Cardiac fibroblast (primary cell): ENCODE measurements at regions not wholly inside any gene's neighbourhood (a gene's known extent, or its start where the extent isn't known, plus 50 kb on each side); places are given as distances from the start of the nearest gene placed in this dataset.

Experiments
- DNase-seq, 2 donors: peaks; one replicate each; pipeline versions ENCODE4 v3.0.0 to v3.0.0-alpha.2; 2010; ENCODE audit warnings: low read depth in 2 of 2
- H3K4me3 ChIP-seq, 2 donors: replicated peaks in 1 of 2; 1 replicate in 1 of 2; 2 replicates in 1 of 2; pipeline ENCODE4 v1.5.1; 2011; ENCODE audit warnings: low read depth in 2 of 2, low read length in 2 of 2, mild to moderate bottlenecking in 2 of 2, moderate library complexity in 1 of 2
- TF ChIP-seq, protein P1 (sequence below): IDR thresholded peaks from one replicate; pipeline ENCODE4 v1.5.1; 2011; ENCODE audit warnings: low read depth, mild to moderate bottlenecking, low read length, inconsistent platforms

DNA sequence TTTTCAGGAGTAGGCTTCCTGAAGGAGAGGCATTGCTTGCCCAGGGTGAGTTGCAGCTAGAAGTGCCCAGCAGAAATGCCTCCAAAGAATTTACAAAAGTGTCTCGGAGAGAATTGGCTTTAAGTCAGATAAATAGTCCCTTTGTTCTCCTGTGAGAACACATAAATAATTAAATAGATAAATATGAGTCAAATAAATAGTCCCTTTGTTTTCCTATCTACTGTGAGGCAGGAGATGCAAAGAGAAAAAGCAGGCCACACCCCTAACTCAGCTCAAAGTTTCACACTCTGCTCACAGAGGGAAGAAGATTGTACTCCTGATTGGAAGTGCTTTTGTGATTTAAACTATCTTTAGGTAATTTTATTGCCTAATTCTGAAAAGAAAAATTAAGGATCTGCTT, 180.7 kb upstream of the PRSS16 start:
- DNase-seq, result no peak
- TF ChIP-seq, protein P1, sequence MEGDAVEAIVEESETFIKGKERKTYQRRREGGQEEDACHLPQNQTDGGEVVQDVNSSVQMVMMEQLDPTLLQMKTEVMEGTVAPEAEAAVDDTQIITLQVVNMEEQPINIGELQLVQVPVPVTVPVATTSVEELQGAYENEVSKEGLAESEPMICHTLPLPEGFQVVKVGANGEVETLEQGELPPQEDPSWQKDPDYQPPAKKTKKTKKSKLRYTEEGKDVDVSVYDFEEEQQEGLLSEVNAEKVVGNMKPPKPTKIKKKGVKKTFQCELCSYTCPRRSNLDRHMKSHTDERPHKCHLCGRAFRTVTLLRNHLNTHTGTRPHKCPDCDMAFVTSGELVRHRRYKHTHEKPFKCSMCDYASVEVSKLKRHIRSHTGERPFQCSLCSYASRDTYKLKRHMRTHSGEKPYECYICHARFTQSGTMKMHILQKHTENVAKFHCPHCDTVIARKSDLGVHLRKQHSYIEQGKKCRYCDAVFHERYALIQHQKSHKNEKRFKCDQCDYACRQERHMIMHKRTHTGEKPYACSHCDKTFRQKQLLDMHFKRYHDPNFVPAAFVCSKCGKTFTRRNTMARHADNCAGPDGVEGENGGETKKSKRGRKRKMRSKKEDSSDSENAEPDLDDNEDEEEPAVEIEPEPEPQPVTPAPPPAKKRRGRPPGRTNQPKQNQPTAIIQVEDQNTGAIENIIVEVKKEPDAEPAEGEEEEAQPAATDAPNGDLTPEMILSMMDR, result no peak
- no peak overlapping the region for H3K4me3 ChIP-seq

DNA sequence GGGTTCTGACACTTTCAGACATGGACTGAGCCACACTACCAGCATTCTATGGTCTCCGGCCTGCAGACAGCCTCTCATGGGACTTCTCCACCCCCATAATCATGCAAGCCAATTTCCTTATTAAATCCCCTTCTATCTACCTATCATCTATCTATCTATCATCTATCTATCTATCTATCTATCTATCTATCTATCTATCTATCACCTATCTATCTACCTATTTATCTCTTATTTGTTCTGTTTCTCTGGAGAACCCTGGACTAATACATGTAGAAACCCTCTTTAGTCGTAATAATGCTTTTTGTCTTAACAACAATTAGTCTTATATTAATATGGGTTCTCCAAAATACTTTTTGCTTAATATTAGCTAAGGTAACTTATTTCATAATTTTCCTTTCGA, 174.1 kb upstream of the PRSS16 start:
- TF ChIP-seq, protein P1, result no peak
- DNase-seq, result no peak
- no peak overlapping the region for H3K4me3 ChIP-seq

DNA sequence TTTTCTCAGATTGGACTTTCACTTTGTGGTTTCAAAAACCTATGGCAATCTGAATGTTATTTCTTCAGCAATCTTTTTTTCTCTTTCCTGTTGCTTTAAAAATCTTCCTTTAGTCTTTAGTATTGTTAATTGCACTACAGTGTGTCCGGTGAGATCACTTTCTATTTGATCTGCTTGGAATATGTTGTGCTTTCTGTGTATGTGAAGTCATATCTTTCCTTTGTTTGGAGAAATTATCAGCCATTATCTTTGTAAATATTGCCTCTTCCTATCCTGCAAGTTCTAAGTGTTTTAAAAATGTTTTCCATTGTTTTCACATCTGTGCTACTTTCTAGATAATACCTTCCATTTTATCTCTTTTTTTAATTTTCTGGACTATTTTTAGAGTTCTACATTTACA, 171.4 kb upstream of the PRSS16 start:
- no peak for DNase-seq
- TF ChIP-seq, protein P1, result no peak
- H3K4me3 ChIP-seq, result no peak overlapping the region

DNA sequence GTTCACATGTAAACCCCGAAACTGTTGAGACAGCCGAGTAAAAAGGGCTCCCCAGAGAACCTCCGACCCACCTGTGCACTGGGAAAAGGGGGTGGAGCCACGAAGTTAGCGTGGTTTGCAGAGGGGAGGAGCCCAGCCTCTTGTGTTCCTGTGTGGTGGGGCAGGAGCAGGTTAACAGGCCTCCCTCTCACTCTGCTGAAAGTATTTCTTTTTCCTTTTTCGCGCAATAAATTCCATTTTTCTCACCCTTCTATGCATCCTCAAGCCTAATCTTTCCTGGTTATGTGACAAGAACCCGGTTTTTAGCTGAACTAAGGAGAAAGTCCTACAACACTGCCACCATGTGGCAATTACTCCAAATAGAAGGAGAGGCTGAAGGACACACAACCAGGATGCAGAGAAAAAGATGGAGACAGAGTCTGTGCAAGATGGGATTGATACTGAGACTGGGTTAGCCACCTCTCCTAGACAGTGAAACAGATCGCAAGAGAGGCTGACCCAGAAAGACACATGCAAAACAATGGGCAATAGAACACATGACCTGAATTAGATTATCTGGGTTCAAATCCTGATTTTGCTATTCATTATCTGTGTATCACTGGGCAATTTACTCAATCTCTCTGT, 168.7 kb upstream of the PRSS16 start:
- H3K4me3 ChIP-seq, result peak overlapping the region in 1 of 2 donors; percentile 16
- TF ChIP-seq, protein P1, result peak; percentile 63
- peak; percentile 77 to 82 for DNase-seq

DNA sequence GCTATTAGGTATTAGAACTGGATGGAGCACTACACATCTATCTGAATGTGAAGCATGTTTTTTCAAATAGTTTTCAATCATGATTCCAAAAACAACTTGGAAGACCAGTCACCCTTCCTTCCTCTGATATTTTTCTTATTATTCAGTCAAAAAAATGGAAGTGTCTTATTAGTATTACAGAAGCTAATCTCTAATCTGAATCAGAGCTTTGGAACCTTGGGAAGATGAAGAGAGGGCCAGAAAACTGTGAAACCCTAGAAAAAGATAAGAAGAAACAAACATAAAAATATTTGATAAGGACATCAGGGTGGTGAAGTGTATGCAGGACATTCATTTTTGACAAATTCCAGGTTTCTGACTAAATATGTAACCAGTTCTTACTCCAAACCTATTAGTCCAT, 166.3 kb upstream of the PRSS16 start:
- DNase-seq, result no peak
- H3K4me3 ChIP-seq, result no peak overlapping the region
- TF ChIP-seq, protein P1, result no peak

DNA sequence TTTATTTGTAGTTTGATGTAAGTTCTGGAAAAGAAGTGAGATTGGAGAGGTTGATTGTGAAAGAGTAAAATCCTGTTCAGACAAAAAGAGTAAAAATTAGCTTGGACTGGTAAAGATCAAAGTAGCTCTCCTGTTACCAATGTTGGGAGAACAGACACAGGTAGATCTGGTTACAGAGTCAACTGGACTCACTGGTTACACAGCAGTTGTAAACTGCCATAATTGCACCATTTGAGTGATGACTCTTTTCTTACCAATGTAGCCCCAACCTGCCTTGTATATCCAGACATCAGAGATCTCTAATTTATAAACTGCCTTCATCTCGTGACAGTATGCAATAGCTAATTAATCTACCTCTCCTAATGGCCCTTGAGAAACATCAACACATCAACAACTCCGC, 165.6 kb upstream of the PRSS16 start:
- DNase-seq, result no peak
- no peak overlapping the region for H3K4me3 ChIP-seq
- TF ChIP-seq, protein P1, result no peak

DNA sequence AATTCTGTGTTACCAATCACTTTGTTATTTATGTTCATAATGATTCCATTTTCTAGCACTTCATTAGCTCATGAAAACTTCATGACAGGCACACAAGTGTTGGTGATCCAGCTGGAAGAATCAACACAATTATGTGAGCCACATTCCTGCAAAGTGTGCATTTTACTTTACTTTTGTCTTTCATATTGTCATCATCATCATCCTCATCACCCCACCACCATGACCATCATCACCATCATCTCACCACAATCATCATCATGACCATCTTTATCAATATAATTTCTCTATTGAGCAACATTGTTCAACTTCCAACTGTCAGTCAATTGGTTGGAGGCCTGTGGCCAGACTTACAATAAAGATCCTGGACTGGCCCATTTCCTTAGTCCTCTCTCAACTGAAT, 159.4 kb upstream of the PRSS16 start:
- no peak overlapping the region for H3K4me3 ChIP-seq
- no peak for DNase-seq
- TF ChIP-seq, protein P1, result no peak
